Osteocyte (in vitro differentiated cells): ENCODE measurements at regions not wholly inside any gene's neighbourhood (a gene's known extent, or its start where the extent isn't known, plus 50 kb on each side); places are given as distances from the start of the nearest gene placed in this dataset.
"Not testable (repeated sequence)": the region's sequence is repeated elsewhere in the genome, so short reads cannot be mapped to it uniquely, and the experiment has no call there.

Experiments used
- DNase-seq: peaks from one replicate; pipeline ENCODE4 v3.0.0; 2021; ENCODE audit warnings: mixed read lengths; ENCODE audit not compliant: unreplicated experiment; ENCODE audit errors: extremely low spot score
- H3K27ac Mint-ChIP-seq: one replicate; pipeline ENCODE4 v1.8.0; 2021; ENCODE audit warnings: mild to moderate bottlenecking, mixed read lengths; ENCODE audit not compliant: unreplicated experiment
- H3K27me3 Mint-ChIP-seq: one replicate; pipeline ENCODE4 v1.8.0; 2021; ENCODE audit warnings: mixed read lengths; ENCODE audit not compliant: unreplicated experiment
- H3K36me3 Mint-ChIP-seq: one replicate; pipeline ENCODE4 v1.8.0; 2021; ENCODE audit warnings: mixed read lengths; ENCODE audit not compliant: unreplicated experiment
- H3K4me1 Mint-ChIP-seq: one replicate; pipeline ENCODE4 v1.8.0; 2021; ENCODE audit warnings: mixed read lengths; ENCODE audit not compliant: unreplicated experiment
- H3K4me3 Mint-ChIP-seq: one replicate; pipeline ENCODE4 v1.8.0; 2021; ENCODE audit warnings: mild to moderate bottlenecking, moderate library complexity, mixed read lengths; ENCODE audit not compliant: unreplicated experiment
- H3K9me3 Mint-ChIP-seq: one replicate; pipeline ENCODE4 v1.8.0; 2021; ENCODE audit warnings: mixed read lengths; ENCODE audit not compliant: unreplicated experiment
- TF ChIP-seq, protein P1 (sequence below): fragments of 200-600 bp; sonication (generic); IDR thresholded peaks from 2 replicates; pipeline ENCODE4 v1.5.0; 2021; ENCODE audit warnings: antibody characterized with exemption, mild to moderate bottlenecking, moderate library complexity

DNA sequence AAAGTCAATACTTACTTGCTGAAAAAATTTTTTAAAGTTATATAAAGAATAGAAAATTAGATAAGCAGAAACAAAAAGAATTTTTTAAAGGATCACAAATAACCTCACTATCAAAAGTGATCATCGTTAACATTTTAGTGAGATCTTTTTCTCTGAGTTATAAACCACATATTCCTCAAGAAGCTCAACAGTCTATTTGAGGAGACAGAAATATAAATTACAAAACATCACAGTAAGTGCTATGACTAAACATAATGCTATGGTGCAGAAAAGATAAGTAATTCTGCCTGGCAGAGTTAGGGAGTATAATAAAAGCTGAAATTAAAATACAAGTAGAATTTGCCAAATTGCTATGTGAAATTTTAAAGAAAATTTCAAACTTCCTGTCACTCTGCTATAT is 226.7 kb downstream of the LMBRD1 start:
- TF ChIP-seq, protein P1, sequence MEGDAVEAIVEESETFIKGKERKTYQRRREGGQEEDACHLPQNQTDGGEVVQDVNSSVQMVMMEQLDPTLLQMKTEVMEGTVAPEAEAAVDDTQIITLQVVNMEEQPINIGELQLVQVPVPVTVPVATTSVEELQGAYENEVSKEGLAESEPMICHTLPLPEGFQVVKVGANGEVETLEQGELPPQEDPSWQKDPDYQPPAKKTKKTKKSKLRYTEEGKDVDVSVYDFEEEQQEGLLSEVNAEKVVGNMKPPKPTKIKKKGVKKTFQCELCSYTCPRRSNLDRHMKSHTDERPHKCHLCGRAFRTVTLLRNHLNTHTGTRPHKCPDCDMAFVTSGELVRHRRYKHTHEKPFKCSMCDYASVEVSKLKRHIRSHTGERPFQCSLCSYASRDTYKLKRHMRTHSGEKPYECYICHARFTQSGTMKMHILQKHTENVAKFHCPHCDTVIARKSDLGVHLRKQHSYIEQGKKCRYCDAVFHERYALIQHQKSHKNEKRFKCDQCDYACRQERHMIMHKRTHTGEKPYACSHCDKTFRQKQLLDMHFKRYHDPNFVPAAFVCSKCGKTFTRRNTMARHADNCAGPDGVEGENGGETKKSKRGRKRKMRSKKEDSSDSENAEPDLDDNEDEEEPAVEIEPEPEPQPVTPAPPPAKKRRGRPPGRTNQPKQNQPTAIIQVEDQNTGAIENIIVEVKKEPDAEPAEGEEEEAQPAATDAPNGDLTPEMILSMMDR, result no peak
- Mint-ChIP-seq H3K4me3 (no peak overlapping the region), H3K9me3 (peaks cover 4% of the 10 kb centered on the region), H3K27ac (no peak overlapping the region), H3K27me3 (no peaks in the 10 kb centered on the region), H3K36me3 (peaks cover 2% of the 10 kb centered on the region), H3K4me1 (no peaks in the 10 kb centered on the region)
- DNase-seq, result no peak

- not testable (repeated sequence) for H3K4me3 Mint-ChIP-seq, H3K4me1 Mint-ChIP-seq, H3K27me3 Mint-ChIP-seq, H3K27ac Mint-ChIP-seq, DNase-seq, H3K36me3 Mint-ChIP-seq
- peaks cover 25% of the 10 kb centered on the region for H3K9me3 Mint-ChIP-seq
These were observed 236.2 kb downstream of the LMBRD1 start for GRCh38 chr6:69560597-69560996.

DNA sequence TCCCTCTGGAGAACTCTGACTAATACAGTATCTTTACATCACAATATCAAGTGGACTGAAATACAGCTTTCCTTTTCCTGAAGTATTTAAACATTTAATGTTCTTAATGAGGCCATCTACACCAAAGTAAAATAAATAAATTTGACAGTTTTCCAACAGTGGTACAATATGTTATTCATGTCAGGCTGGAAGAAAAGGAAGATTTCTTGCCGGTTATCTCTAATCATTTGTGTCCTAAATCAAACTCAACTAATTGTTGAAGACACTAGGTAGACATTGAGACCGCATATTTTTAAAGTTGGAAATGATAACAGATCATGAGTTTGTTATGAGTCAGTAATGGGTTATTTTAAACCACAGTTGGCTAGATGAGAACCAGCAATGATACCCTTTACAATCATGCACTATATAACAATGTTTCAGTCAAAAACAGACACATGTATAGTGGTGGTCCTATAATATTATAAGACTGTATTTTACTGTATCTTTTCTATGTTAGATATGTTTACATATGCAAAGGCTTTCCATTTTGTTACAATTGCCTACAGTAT is 241.6 kb downstream of the LMBRD1 start:
- no peak overlapping the region for H3K27ac Mint-ChIP-seq

DNA sequence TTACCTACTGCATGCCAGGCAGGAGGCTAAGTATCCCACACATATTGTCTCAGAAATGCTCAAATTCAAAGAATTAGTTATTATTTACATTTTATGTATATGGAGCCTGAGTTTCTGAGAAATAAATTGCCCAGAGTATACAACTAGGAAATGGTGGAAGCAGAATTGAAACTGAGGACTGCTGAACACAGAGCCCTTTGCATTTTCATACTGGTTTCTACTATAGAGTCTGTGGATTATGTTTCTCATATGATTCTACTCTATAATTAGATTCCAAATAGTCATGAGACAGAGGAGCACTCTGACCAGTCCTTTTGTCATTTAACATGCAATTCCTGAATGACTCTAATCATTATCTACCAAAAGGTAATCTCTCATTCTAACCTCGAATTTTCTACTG is 254.3 kb downstream of the LMBRD1 start:
- TF ChIP-seq, protein P1, result no peak
- H3K36me3 Mint-ChIP-seq, result no peaks in the 10 kb centered on the region
- H3K27me3 Mint-ChIP-seq, result peaks cover 11% of the 10 kb centered on the region
- H3K9me3 Mint-ChIP-seq, result no peaks in the 10 kb centered on the region
- no peak for DNase-seq
- no peak overlapping the region for H3K4me3 Mint-ChIP-seq
- H3K4me1 Mint-ChIP-seq, result no peaks in the 10 kb centered on the region
- H3K27ac Mint-ChIP-seq, result no peak overlapping the region

More for the DNA sequence above, 241.6 kb downstream of the LMBRD1 start:
- Mint-ChIP-seq H3K4me3 (no peak overlapping the region), H3K36me3 (no peaks in the 10 kb centered on the region), H3K9me3 (no peaks in the 10 kb centered on the region), H3K27me3 (peaks cover 9% of the 10 kb centered on the region), H3K4me1 (no peaks in the 10 kb centered on the region)
- DNase-seq, result no peak
- TF ChIP-seq, protein P1, result no peak

GRCh38 chr6:69527921-69528476 is 268.8 kb downstream of the LMBRD1 start:
- Mint-ChIP-seq H3K27ac (no peak overlapping the region), H3K4me3 (no peak overlapping the region), H3K9me3 (peaks cover 1% of the 10 kb centered on the region), H3K27me3 (peaks cover 15% of the 10 kb centered on the region), H3K4me1 (no peaks in the 10 kb centered on the region), H3K36me3 (no peaks in the 10 kb centered on the region)
- TF ChIP-seq, protein P1, result no peak
- no peak for DNase-seq

GRCh38 chr6:69515480-69515879 is 281.3 kb downstream of the LMBRD1 start:
- not testable (repeated sequence) for H3K27ac Mint-ChIP-seq

More at GRCh38 chr6:69515480-69515879, 281.3 kb downstream of the LMBRD1 start:
- H3K9me3 Mint-ChIP-seq, DNase-seq, H3K4me1 Mint-ChIP-seq, H3K36me3 Mint-ChIP-seq, H3K27me3 Mint-ChIP-seq: not testable (repeated sequence)
- H3K4me3 Mint-ChIP-seq, result peak overlapping the region; percentile 74
